A549 (cell line): ENCODE measurements at regions not wholly inside any gene's neighbourhood (a gene's known extent, or its start where the extent isn't known, plus 50 kb on each side); places are given as distances from the start of the nearest gene placed in this dataset.

Experiments used
- ATAC-seq, 2 experiments: fragments of 200-7000 bp in 1 of 2; fragments of >200 bp in 1 of 2; cut with Nextera tagmentation in 1 of 2; cut with Tn5 transposase in 1 of 2; 3 replicates each; pipeline versions ENCODE4 v1.8.0 to v1.9.1; 2018 to 2020; ENCODE audit warnings: mild to moderate bottlenecking in 1 of 2, moderate library complexity in 1 of 2
- CTCF ChIA-PET: fragments of 300-600 bp; sonication (Branson Sonifier 250); formaldehyde crosslinking; extraction: SDS; loops from one replicate; lab custom pipeline; 2021; ENCODE audit warnings: antibody characterized with exemption, inconsistent platforms; lab: Yijun Ruan, JAX
- POLR2A ChIA-PET: fragments of 350-600 bp; formaldehyde crosslinking; extraction: SDS; loops from one replicate; lab custom pipeline; 2021; ENCODE audit warnings: antibody characterized with exemption, inconsistent platforms; lab: Yijun Ruan, JAX
- DNase-seq, 2 experiments: peaks; one replicate each; pipeline versions ENCODE4 v3.0.0 to v3.0.0-alpha.2; 2011 to 2016; ENCODE audit warnings: low read depth in 1 of 2, low spot score in 1 of 2
- FAIRE-seq: peaks from 2 replicates; lab custom pipeline; 2011; peaks lifted over from hg19 to GRCh38; lab: Jason Lieb, UNC
- H3K27ac ChIP-seq, 2 experiments: fragments of >200 bp; sonication (Bioruptor Twin); formaldehyde crosslinking; 3 replicates each; pipeline ENCODE4 v1.5.1; 2016 to 2017
- H3K4me1 ChIP-seq: fragments of >200 bp; sonication (Bioruptor Twin); formaldehyde crosslinking; 3 replicates; pipeline ENCODE4 v1.6.1; 2016
- H3K4me2 ChIP-seq: fragments of >200 bp; sonication (Bioruptor Twin); formaldehyde crosslinking; 3 replicates; pipeline ENCODE4 v1.6.1; 2016
- H3K4me3 ChIP-seq: fragments of >200 bp; sonication (Bioruptor Twin); formaldehyde crosslinking; 3 replicates; pipeline ENCODE4 v1.5.1; 2016
- H3K9me3 ChIP-seq: fragments of >200 bp; sonication (Bioruptor Twin); formaldehyde crosslinking; 3 replicates; pipeline ENCODE4 v1.6.1; 2016
- CBX2 ChIP-seq: fragments of 200-600 bp; sonication (generic); IDR thresholded peaks from 2 replicates; pipeline ENCODE4 v1.6.1; 2016; ENCODE audit warnings: low read depth, mild to moderate bottlenecking, borderline replicate concordance
- CBX8 ChIP-seq: fragments of 200-600 bp; sonication (generic); IDR thresholded peaks from 2 replicates; pipeline ENCODE4 v1.6.1; 2016
- CEBPB ChIP-seq, 2 experiments: fragments of >200 bp in 1 of 2; sonication (Bioruptor Twin) in 1 of 2; formaldehyde crosslinking in 1 of 2; IDR thresholded peaks; 2 replicates each; pipeline ENCODE4 v1.6.1; 2012 to 2016
- CHD2 ChIP-seq: fragments of 150-350 bp; IDR thresholded peaks from 2 replicates; pipeline ENCODE4 v1.6.1; 2014; ENCODE audit warnings: low read length; ENCODE audit not compliant: partially characterized antibody
- ESRRA ChIP-seq: fragments of 150-350 bp; IDR thresholded peaks from 2 replicates; pipeline ENCODE4 v1.6.1; 2014; ENCODE audit warnings: mild to moderate bottlenecking, low read length, borderline replicate concordance
- FOXS1 ChIP-seq: fragments of 250-450 bp; sonication (Bioruptor Pico); IDR thresholded peaks from 2 replicates; pipeline ENCODE4 v1.5.0; 2020; ENCODE audit warnings: mild to moderate bottlenecking, moderate library complexity
- GATA3 ChIP-seq: IDR thresholded peaks from 2 replicates; pipeline ENCODE4 v1.6.1; 2012; ENCODE audit warnings: borderline replicate concordance
- HOXA7 ChIP-seq: fragments of 250-450 bp; sonication (Bioruptor Pico); IDR thresholded peaks from 2 replicates; pipeline ENCODE4 v1.5.0; 2020; ENCODE audit warnings: mild to moderate bottlenecking, moderate library complexity
- KDM1A ChIP-seq: fragments of 200-600 bp; sonication (generic); IDR thresholded peaks from 2 replicates; pipeline ENCODE4 v1.6.1; 2016; ENCODE audit warnings: low read depth, mild to moderate bottlenecking
- MAFK ChIP-seq: fragments of 450-650 bp; IDR thresholded peaks from 2 replicates; pipeline ENCODE4 v1.6.1; 2014; ENCODE audit not compliant: partially characterized antibody
- NFE2L2 ChIP-seq: fragments of 150-350 bp; conservative IDR thresholded peaks from 2 replicates; pipeline ENCODE4 v1.6.1; 2014; ENCODE audit warnings: low read length
- NPAS2 ChIP-seq: fragments of 250-450 bp; sonication (Bioruptor Pico); IDR thresholded peaks from 2 replicates; pipeline ENCODE4 v1.8.0; 2022; ENCODE audit warnings: mild to moderate bottlenecking, moderate library complexity, borderline replicate concordance
- POLR2A ChIP-seq: IDR thresholded peaks from 2 replicates; pipeline ENCODE4 v1.6.1; 2012; ENCODE audit warnings: mild to moderate bottlenecking, low read length
- RAD21 ChIP-seq, 2 experiments: fragments of >200 bp in 1 of 2; sonication (Bioruptor Twin) in 1 of 2; formaldehyde crosslinking in 1 of 2; IDR thresholded peaks in 1 of 2; conservative IDR thresholded peaks in 1 of 2; 2 replicates in 1 of 2; 3 replicates in 1 of 2; pipeline ENCODE4 v1.6.1; 2012 to 2018; ENCODE audit warnings: inconsistent platforms in 1 of 2
- RCOR1 ChIP-seq: fragments of 150-350 bp; IDR thresholded peaks from 2 replicates; pipeline ENCODE4 v1.6.1; 2014; ENCODE audit warnings: antibody characterized with exemption, low read length, low read depth
- RFX5 ChIP-seq: fragments of 450-650 bp; IDR thresholded peaks from 2 replicates; pipeline ENCODE4 v1.7.1; 2014; ENCODE audit warnings: antibody characterized with exemption, mild to moderate bottlenecking, moderate library complexity
- SREBF2 ChIP-seq: fragments of 450-650 bp; IDR thresholded peaks from 2 replicates; pipeline ENCODE4 v1.6.1; 2014; ENCODE audit warnings: mild to moderate bottlenecking, moderate library complexity
- WGBS: methylation state at CpG from one replicate; pipeline ENCODE4 v1.1.6; 2017; ENCODE audit errors: missing lambda C conversion rate; 5-methylcytosine and 5-hydroxymethylcytosine counted together
- TF ChIP-seq, protein P1 (sequence below): fragments of 450-650 bp; IDR thresholded peaks from 2 replicates; pipeline ENCODE4 v1.6.1; 2014; ENCODE audit warnings: antibody characterized with exemption
- TF ChIP-seq, protein P2 (sequence below): IDR thresholded peaks from 2 replicates; pipeline ENCODE4 v1.6.1; 2012; ENCODE audit warnings: low read depth, borderline replicate concordance
- TF ChIP-seq, protein P3 (sequence below): fragments of >200 bp; sonication (Bioruptor Twin); formaldehyde crosslinking; IDR thresholded peaks from 3 replicates; pipeline ENCODE4 v1.6.1; 2016
- TF ChIP-seq, protein P4 (sequence below): IDR thresholded peaks from 2 replicates; pipeline ENCODE4 v1.6.1; 2012
- TF ChIP-seq, protein P5 (sequence below): fragments of >200 bp; sonication (Bioruptor Twin); formaldehyde crosslinking; IDR thresholded peaks from 3 replicates; pipeline ENCODE4 v1.5.1; 2016

DNA sequence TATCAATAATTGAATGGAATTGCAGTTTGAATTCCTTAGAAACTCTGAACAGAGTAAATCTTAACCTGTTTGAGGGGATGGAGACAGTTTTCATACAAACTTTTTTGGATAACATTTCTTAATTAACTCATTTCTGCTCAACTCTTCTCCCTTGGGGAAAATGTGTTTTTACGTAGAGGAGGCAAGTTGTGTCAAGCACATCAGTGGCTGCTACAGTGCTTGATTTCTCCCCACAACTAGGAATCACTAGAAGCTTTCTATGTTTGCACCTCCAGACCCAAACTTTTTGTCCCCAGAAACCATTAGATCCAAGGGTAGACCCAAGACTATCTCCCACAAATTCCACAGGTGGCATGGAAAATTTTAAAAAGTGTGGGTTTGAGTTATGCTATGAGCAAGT is 658.9 kb upstream of the FSHR start:
- Histone ChIP-seq H3K9me3 (no peaks in the 10 kb centered on the region), H3K27ac (no peak overlapping the region), H3K4me2 (no peak overlapping the region), H3K4me1 (no peaks in the 10 kb centered on the region)
- CTCF ChIA-PET = no interaction called here
- FAIRE-seq (no peak), DNase-seq (no peak)
- WGBS = 9% methylated on average over 1 of the region's 1 CpG
- TF ChIP-seq SREBF2 = no peak
- no peak for TF ChIP-seq FOXS1 (CRISPR knock-in tag)
- TF ChIP-seq, all 56 proteins: peak for 0
- H3K4me3 ChIP-seq = no peak overlapping the region
- ATAC-seq = no peak
- POLR2A ChIA-PET = no interaction called here

DNA sequence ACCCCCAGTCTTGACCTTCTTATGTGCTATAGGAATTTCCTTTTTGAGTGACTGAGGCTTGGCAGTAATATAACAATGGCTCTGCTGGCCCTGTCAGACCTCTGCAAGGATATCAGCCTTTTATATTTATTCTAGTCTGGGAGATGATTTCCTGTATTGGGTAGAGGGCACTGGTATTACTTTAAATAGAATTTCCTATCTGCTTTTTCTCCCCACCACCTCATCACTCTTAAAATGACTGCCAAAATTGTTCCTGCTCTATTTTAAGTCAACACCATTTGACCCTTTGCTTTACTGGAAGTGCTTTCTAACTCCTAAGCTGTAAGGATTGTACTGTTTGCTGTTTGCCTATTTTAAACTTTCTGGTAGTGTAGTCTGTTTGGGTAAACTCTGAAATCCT is 658.4 kb upstream of the FSHR start:
- DNase-seq = no peak
- TF ChIP-seq RAD21 (conservative IDR thresholded peaks at IDR 0.05 in 1 of 2, IDR thresholded peaks at IDR 0.05 in 1 of 2) (no peak), RFX5 (no peak), POLR2A (no peak), CBX2 (no peak), RCOR1 (no peak), FOXS1 (CRISPR knock-in tag) (no peak), ESRRA (no peak)
- TF ChIP-seq, protein P1, sequence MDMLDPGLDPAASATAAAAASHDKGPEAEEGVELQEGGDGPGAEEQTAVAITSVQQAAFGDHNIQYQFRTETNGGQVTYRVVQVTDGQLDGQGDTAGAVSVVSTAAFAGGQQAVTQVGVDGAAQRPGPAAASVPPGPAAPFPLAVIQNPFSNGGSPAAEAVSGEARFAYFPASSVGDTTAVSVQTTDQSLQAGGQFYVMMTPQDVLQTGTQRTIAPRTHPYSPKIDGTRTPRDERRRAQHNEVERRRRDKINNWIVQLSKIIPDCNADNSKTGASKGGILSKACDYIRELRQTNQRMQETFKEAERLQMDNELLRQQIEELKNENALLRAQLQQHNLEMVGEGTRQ = no peak
- TF ChIP-seq, protein P2, sequence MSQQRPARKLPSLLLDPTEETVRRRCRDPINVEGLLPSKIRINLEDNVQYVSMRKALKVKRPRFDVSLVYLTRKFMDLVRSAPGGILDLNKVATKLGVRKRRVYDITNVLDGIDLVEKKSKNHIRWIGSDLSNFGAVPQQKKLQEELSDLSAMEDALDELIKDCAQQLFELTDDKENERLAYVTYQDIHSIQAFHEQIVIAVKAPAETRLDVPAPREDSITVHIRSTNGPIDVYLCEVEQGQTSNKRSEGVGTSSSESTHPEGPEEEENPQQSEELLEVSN = no peak
- TF ChIP-seq, protein P3, sequence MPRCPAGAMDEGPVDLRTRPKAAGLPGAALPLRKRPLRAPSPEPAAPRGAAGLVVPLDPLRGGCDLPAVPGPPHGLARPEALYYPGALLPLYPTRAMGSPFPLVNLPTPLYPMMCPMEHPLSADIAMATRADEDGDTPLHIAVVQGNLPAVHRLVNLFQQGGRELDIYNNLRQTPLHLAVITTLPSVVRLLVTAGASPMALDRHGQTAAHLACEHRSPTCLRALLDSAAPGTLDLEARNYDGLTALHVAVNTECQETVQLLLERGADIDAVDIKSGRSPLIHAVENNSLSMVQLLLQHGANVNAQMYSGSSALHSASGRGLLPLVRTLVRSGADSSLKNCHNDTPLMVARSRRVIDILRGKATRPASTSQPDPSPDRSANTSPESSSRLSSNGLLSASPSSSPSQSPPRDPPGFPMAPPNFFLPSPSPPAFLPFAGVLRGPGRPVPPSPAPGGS = no peak
- TF ChIP-seq, all 56 proteins: peak for 0
- no peak overlapping the region for H3K4me3 ChIP-seq
- no peak for ATAC-seq
- no peaks in the 10 kb centered on the region for H3K4me1 ChIP-seq
- no peak for FAIRE-seq
- no peak overlapping the region for H3K27ac ChIP-seq
- H3K9me3 ChIP-seq = no peaks in the 10 kb centered on the region
- H3K4me2 ChIP-seq = no peak overlapping the region
- ChIA-PET POLR2A (no interaction called here), CTCF (no interaction called here)

DNA sequence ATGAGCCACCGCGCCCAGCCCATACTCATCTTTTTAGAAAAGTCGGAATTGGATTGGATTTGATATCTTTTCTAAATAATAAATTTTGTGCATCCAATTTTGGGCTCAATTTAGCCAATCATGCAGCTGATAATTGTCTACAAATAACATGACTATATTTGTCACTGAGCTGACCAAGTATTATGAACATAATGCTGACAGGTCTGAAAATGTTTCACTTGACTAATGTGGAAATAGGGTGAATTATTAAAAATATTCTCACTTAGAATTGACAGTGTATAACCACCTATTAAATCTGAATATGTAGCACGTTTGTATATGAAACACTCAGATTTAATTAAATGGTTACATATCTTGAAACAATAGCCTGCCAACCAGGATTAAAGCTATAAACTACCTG is 657.2 kb upstream of the FSHR start:
- POLR2A ChIA-PET = no interaction called here
- CTCF ChIA-PET = interaction anchor here (0.6 to 1.2 kb wide), 3 partner anchors 11 to 1189 kb away, joined by 3 read pairs; no protein-coding TSS in a partner anchor
- no peak for FAIRE-seq

More for the DNA sequence above, 657.2 kb upstream of the FSHR start:
- Histone ChIP-seq H3K4me1 (no peaks in the 10 kb centered on the region), H3K4me2 (no peak overlapping the region), H3K27ac (no peak overlapping the region), H3K9me3 (no peaks in the 10 kb centered on the region), H3K4me3 (no peak overlapping the region)
- no peak for ATAC-seq
- TF ChIP-seq GATA3 (no peak), NFE2L2 (no peak), MAFK (no peak), CHD2 (no peak), CEBPB (IDR thresholded peaks at IDR 0.05) (no peak), CBX8 (no peak), HOXA7 (CRISPR knock-in tag) (no peak), KDM1A (no peak), NPAS2 (no peak), RCOR1 (no peak)
- TF ChIP-seq, protein P4, sequence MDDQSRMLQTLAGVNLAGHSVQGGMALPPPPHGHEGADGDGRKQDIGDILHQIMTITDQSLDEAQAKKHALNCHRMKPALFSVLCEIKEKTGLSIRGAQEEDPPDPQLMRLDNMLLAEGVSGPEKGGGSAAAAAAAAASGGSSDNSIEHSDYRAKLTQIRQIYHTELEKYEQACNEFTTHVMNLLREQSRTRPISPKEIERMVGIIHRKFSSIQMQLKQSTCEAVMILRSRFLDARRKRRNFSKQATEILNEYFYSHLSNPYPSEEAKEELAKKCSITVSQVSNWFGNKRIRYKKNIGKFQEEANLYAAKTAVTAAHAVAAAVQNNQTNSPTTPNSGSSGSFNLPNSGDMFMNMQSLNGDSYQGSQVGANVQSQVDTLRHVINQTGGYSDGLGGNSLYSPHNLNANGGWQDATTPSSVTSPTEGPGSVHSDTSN = no peak
- TF ChIP-seq, protein P5, sequence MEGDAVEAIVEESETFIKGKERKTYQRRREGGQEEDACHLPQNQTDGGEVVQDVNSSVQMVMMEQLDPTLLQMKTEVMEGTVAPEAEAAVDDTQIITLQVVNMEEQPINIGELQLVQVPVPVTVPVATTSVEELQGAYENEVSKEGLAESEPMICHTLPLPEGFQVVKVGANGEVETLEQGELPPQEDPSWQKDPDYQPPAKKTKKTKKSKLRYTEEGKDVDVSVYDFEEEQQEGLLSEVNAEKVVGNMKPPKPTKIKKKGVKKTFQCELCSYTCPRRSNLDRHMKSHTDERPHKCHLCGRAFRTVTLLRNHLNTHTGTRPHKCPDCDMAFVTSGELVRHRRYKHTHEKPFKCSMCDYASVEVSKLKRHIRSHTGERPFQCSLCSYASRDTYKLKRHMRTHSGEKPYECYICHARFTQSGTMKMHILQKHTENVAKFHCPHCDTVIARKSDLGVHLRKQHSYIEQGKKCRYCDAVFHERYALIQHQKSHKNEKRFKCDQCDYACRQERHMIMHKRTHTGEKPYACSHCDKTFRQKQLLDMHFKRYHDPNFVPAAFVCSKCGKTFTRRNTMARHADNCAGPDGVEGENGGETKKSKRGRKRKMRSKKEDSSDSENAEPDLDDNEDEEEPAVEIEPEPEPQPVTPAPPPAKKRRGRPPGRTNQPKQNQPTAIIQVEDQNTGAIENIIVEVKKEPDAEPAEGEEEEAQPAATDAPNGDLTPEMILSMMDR = no peak
- WGBS = 44% methylated on average over 4 of the region's 4 CpGs
- no peak for DNase-seq
